GM21447 (cell line): ENCODE measurements at regions not wholly inside any gene's neighbourhood (a gene's known extent, or its start where the extent isn't known, plus 50 kb on each side); places are given as distances from the start of the nearest gene placed in this dataset.

ENCODE experiments used
- ATAC-seq: cut with Tn5 transposase; IDR thresholded peaks from one replicate; pipeline ENCODE4 v1.9.1; 2021; ENCODE audit not compliant: unreplicated experiment

- ATAC-seq: no peak
Measured at GRCh38 chr1:34476371-34476770, 278.5 kb upstream of the GJB5 start.

GRCh38 chr1:34477632-34478141, 277.2 kb upstream of the GJB5 start:
- no peak for ATAC-seq

- ATAC-seq: no peak
Measured at GRCh38 chr1:34478515-34479076, 276.3 kb upstream of the GJB5 start.

GRCh38 chr1:34479731-34480130, 275.1 kb upstream of the GJB5 start:
- no peak for ATAC-seq

GRCh38 chr1:34488080-34488708, 266.7 kb upstream of the GJB5 start:
- no peak for ATAC-seq

GRCh38 chr1:34500451-34500850, 254.4 kb upstream of the GJB5 start:
- ATAC-seq: no peak

GRCh38 chr1:34511802-34512201, 243.0 kb upstream of the GJB5 start:
- no peak for ATAC-seq

GRCh38 chr1:34518146-34518699, 236.6 kb upstream of the GJB5 start:
- ATAC-seq: no peak

- ATAC-seq: no peak
Measured at GRCh38 chr1:34520111-34520510, 234.7 kb upstream of the GJB5 start.

GRCh38 chr1:34524783-34525182, 230.1 kb upstream of the GJB5 start:
- no peak for ATAC-seq

GRCh38 chr1:34529935-34530859, 224.7 kb upstream of the GJB5 start:
- peak; percentile 62 for ATAC-seq

GRCh38 chr1:34532113-34532512, 222.7 kb upstream of the GJB5 start:
- ATAC-seq: peak; percentile 48

GRCh38 chr1:34538481-34538880, 216.4 kb upstream of the GJB5 start:
- ATAC-seq: no peak

GRCh38 chr1:34547046-34547674, 207.7 kb upstream of the GJB5 start:
- ATAC-seq: no peak

GRCh38 chr1:34549199-34549598, 205.6 kb upstream of the GJB5 start:
- no peak for ATAC-seq

- ATAC-seq: no peak
Measured at GRCh38 chr1:34578306-34578705, 176.5 kb upstream of the GJB5 start.

GRCh38 chr1:34582356-34582755, 172.5 kb upstream of the GJB5 start:
- no peak for ATAC-seq

- ATAC-seq: no peak
Measured at GRCh38 chr1:34587761-34588160, 167.1 kb upstream of the GJB5 start.

GRCh38 chr1:34590211-34590623, 164.6 kb upstream of the GJB5 start:
- no peak for ATAC-seq

- no peak for ATAC-seq
Measured at GRCh38 chr1:34591751-34592629, 162.9 kb upstream of the GJB5 start.
